Hepatocyte (in vitro differentiated cells): ENCODE measurements at regions not wholly inside any gene's neighbourhood (a gene's known extent, or its start where the extent isn't known, plus 50 kb on each side); places are given as distances from the start of the nearest gene placed in this dataset.
"Not testable (repeated sequence)": the region's sequence is repeated elsewhere in the genome, so short reads cannot be mapped to it uniquely, and the experiment has no call there.

Experiments used
- CTCF ChIP-seq: fragments of 200-600 bp; sonication (generic); IDR thresholded peaks from 2 replicates; pipeline ENCODE4 v1.5.1; 2016; ENCODE audit warnings: antibody characterized with exemption, mild to moderate bottlenecking; ENCODE audit not compliant: poor library complexity
- EZH2 ChIP-seq: fragments of 200-600 bp; sonication (generic); IDR thresholded peaks from 2 replicates; pipeline ENCODE4 v1.6.1; 2016; ENCODE audit warnings: antibody characterized with exemption, mild to moderate bottlenecking, borderline replicate concordance

- not testable (repeated sequence) for TF ChIP-seq CTCF, EZH2
These were observed 965.4 kb downstream of the TSN start for GRCh38 chr2:122720822-122721221.
